CD4-positive, CD25-positive, alpha-beta regulatory T cell (primary cell): ENCODE measurements at regions not wholly inside any gene's neighbourhood (a gene's known extent, or its start where the extent isn't known, plus 50 kb on each side); places are given as distances from the start of the nearest gene placed in this dataset.
A peak's percentile ranks its signal among the peaks of the same experiment; 100 is the strongest.
"Not testable (repeated sequence)": the region's sequence is repeated elsewhere in the genome, so short reads cannot be mapped to it uniquely, and the experiment has no call there.

Source experiments
- ATAC-seq, 2 donors: fragments of 150-1000 bp; cut with Tn5 transposase; one replicate each; pipeline ENCODE4 v1.10.0; 2021; ENCODE audit warnings: low read depth in 2 of 2, moderate number of reproducible peaks in 2 of 2, moderate library complexity in 1 of 2
- DNase-seq, 3 donors: peaks; one replicate each; pipeline versions ENCODE4 v3.0.0 to v3.0.0-alpha.2; 2012 to 2022; ENCODE audit warnings: mixed read lengths in 1 of 3
- H3K27ac ChIP-seq: one replicate; pipeline ENCODE4 v1.7.0; 2013; ENCODE audit warnings: mild to moderate bottlenecking, low read length; ENCODE audit not compliant: insufficient read depth, poor library complexity, severe bottlenecking
- H3K27me3 ChIP-seq: one replicate; pipeline ENCODE4 v1.7.0; 2013; ENCODE audit warnings: low read length; ENCODE audit not compliant: control insufficient read depth, insufficient read depth
- H3K36me3 ChIP-seq: one replicate; pipeline ENCODE4 v1.7.0; 2013; ENCODE audit warnings: mild to moderate bottlenecking, low read length, moderate library complexity; ENCODE audit not compliant: control insufficient read depth, insufficient read depth
- H3K4me1 ChIP-seq: 2 replicates; pipeline ENCODE4 v1.7.0; 2013; ENCODE audit warnings: mild to moderate bottlenecking, low read length; ENCODE audit not compliant: insufficient read depth, control insufficient read depth, poor library complexity, severe bottlenecking
- H3K4me3 ChIP-seq: one replicate; pipeline ENCODE4 v1.7.0; 2013; ENCODE audit warnings: low read depth, mild to moderate bottlenecking, low read length, moderate library complexity
- H3K9me3 ChIP-seq, 2 experiments: 1 replicate in 1 of 2; 2 replicates in 1 of 2; pipeline ENCODE4 v1.7.0; 2013; ENCODE audit warnings: low read length in 2 of 2, mild to moderate bottlenecking in 1 of 2, moderate library complexity in 1 of 2; ENCODE audit not compliant: control insufficient read depth in 2 of 2
- H3K27ac Mint-ChIP-seq, 3 donors: one replicate each; pipeline ENCODE4 v1.8.0; 2020 to 2022; ENCODE audit warnings: mild to moderate bottlenecking in 3 of 3, mixed read lengths in 3 of 3, moderate library complexity in 2 of 3
- H3K27me3 Mint-ChIP-seq: one replicate; pipeline ENCODE4 v1.8.0; 2022; ENCODE audit warnings: mild to moderate bottlenecking, mixed read lengths
- H3K36me3 Mint-ChIP-seq: one replicate; pipeline ENCODE4 v1.8.0; 2020; ENCODE audit warnings: mixed read lengths
- H3K4me1 Mint-ChIP-seq, 4 donors: one replicate each; pipeline ENCODE4 v1.8.0; 2020 to 2022; ENCODE audit warnings: mixed read lengths in 4 of 4, mild to moderate bottlenecking in 1 of 4
- H3K4me3 Mint-ChIP-seq, 4 donors: one replicate each; pipeline ENCODE4 v1.8.0; 2020 to 2022; ENCODE audit warnings: mild to moderate bottlenecking in 4 of 4, mixed read lengths in 4 of 4, moderate library complexity in 3 of 4
- H3K9me3 Mint-ChIP-seq, 7 donors: one replicate each; pipeline ENCODE4 v1.8.0; 2020 to 2022; ENCODE audit warnings: mixed read lengths in 7 of 7, mild to moderate bottlenecking in 3 of 7, moderate library complexity in 2 of 7

GRCh38 chr1:83150479-83150878, 848.5 kb downstream of the TTLL7 start:
- H3K27me3 ChIP-seq, H3K4me1 Mint-ChIP-seq, H3K36me3 Mint-ChIP-seq, H3K27me3 Mint-ChIP-seq, DNase-seq, H3K9me3 Mint-ChIP-seq, H3K4me3 ChIP-seq, H3K36me3 ChIP-seq, H3K4me1 ChIP-seq, H3K4me3 Mint-ChIP-seq, H3K27ac ChIP-seq, H3K9me3 ChIP-seq, ATAC-seq: not testable (repeated sequence)
- H3K27ac Mint-ChIP-seq: peak overlapping the region in 1 of 3 donors; percentile 60

GRCh38 chr1:83145820-83146219, 853.1 kb downstream of the TTLL7 start:
- not testable (repeated sequence) for H3K27ac Mint-ChIP-seq, H3K27ac ChIP-seq, H3K27me3 Mint-ChIP-seq, H3K36me3 Mint-ChIP-seq, DNase-seq, H3K36me3 ChIP-seq, H3K4me1 ChIP-seq, H3K27me3 ChIP-seq, H3K4me1 Mint-ChIP-seq, H3K9me3 Mint-ChIP-seq, H3K9me3 ChIP-seq, H3K4me3 ChIP-seq, H3K4me3 Mint-ChIP-seq
- peak in 1 of 2 donors; percentile 34 for ATAC-seq

- not testable (repeated sequence) for ATAC-seq, H3K9me3 ChIP-seq, H3K4me1 Mint-ChIP-seq, H3K4me1 ChIP-seq, H3K4me3 ChIP-seq, H3K36me3 ChIP-seq, H3K9me3 Mint-ChIP-seq, H3K27me3 Mint-ChIP-seq, DNase-seq, H3K27ac ChIP-seq, H3K4me3 Mint-ChIP-seq, H3K27me3 ChIP-seq, H3K27ac Mint-ChIP-seq, H3K36me3 Mint-ChIP-seq
Measured at GRCh38 chr1:83142802-83143201, 856.1 kb downstream of the TTLL7 start.

GRCh38 chr1:83135524-83136157, 863.3 kb downstream of the TTLL7 start:
- H3K27ac Mint-ChIP-seq, H3K27me3 ChIP-seq, DNase-seq, ATAC-seq, H3K36me3 ChIP-seq, H3K4me1 Mint-ChIP-seq, H3K4me1 ChIP-seq, H3K9me3 ChIP-seq, H3K27me3 Mint-ChIP-seq, H3K36me3 Mint-ChIP-seq, H3K27ac ChIP-seq, H3K9me3 Mint-ChIP-seq, H3K4me3 ChIP-seq, H3K4me3 Mint-ChIP-seq: not testable (repeated sequence)

- H3K27me3 Mint-ChIP-seq: not testable (repeated sequence)
Measured at GRCh38 chr1:83134322-83135014, 864.5 kb downstream of the TTLL7 start.

GRCh38 chr1:83131692-83131955, 867.3 kb downstream of the TTLL7 start:
- H3K4me1 Mint-ChIP-seq: no peaks in the 10 kb centered on the region
- peaks cover 0 to 5% (median 0%) of the 10 kb centered on the region in 7 donors for H3K9me3 Mint-ChIP-seq
- no peaks in the 10 kb centered on the region for H3K36me3 Mint-ChIP-seq
- H3K27ac Mint-ChIP-seq: no peak overlapping the region
- Histone ChIP-seq H3K4me3 (no peak overlapping the region), H3K36me3 (no peaks in the 10 kb centered on the region), H3K9me3 (no peaks in the 10 kb centered on the region), H3K27me3 (no peaks in the 10 kb centered on the region), H3K27ac (no peak overlapping the region), H3K4me1 (no peaks in the 10 kb centered on the region)
- ATAC-seq: no peak
- H3K4me3 Mint-ChIP-seq: no peak overlapping the region
- no peaks in the 10 kb centered on the region for H3K27me3 Mint-ChIP-seq
- no peak for DNase-seq

More at GRCh38 chr1:83134322-83135014, 864.5 kb downstream of the TTLL7 start:
- not testable (repeated sequence) for ATAC-seq, H3K36me3 ChIP-seq, H3K9me3 ChIP-seq, H3K4me3 Mint-ChIP-seq, H3K36me3 Mint-ChIP-seq, H3K4me3 ChIP-seq, DNase-seq, H3K4me1 Mint-ChIP-seq, H3K27me3 ChIP-seq, H3K27ac ChIP-seq, H3K4me1 ChIP-seq, H3K9me3 Mint-ChIP-seq, H3K27ac Mint-ChIP-seq

- H3K9me3 Mint-ChIP-seq: peaks cover 0 to 5% (median 0%) of the 10 kb centered on the region in 7 donors
- H3K36me3 ChIP-seq: no peaks in the 10 kb centered on the region
- H3K9me3 ChIP-seq: no peaks in the 10 kb centered on the region
- no peak overlapping the region for H3K4me3 ChIP-seq
- H3K4me1 ChIP-seq: no peaks in the 10 kb centered on the region
- no peaks in the 10 kb centered on the region for H3K27me3 Mint-ChIP-seq
- no peak overlapping the region for H3K27ac ChIP-seq
- H3K4me3 Mint-ChIP-seq: no peak overlapping the region
- ATAC-seq (no peak), DNase-seq (no peak)
- no peaks in the 10 kb centered on the region for H3K36me3 Mint-ChIP-seq
- H3K27me3 ChIP-seq: no peaks in the 10 kb centered on the region
- no peaks in the 10 kb centered on the region for H3K4me1 Mint-ChIP-seq
- H3K27ac Mint-ChIP-seq: no peak overlapping the region
Measured at GRCh38 chr1:83130886-83131691, 867.8 kb downstream of the TTLL7 start.

- H3K36me3 ChIP-seq: no peaks in the 10 kb centered on the region
- no peak for ATAC-seq
- H3K27me3 Mint-ChIP-seq: no peaks in the 10 kb centered on the region
- H3K27ac Mint-ChIP-seq: no peak overlapping the region
- no peak for DNase-seq
- H3K4me3 Mint-ChIP-seq: no peak overlapping the region
- H3K36me3 Mint-ChIP-seq: no peaks in the 10 kb centered on the region
- H3K4me1 Mint-ChIP-seq: no peaks in the 10 kb centered on the region
- H3K9me3 Mint-ChIP-seq: peaks cover 0 to 6% (median 0%) of the 10 kb centered on the region in 7 donors
- no peak overlapping the region for H3K27ac ChIP-seq
- no peaks in the 10 kb centered on the region for H3K9me3 ChIP-seq
- no peaks in the 10 kb centered on the region for H3K27me3 ChIP-seq
- no peaks in the 10 kb centered on the region for H3K4me1 ChIP-seq
- H3K4me3 ChIP-seq: no peak overlapping the region
Measured at GRCh38 chr1:83129107-83129506, 869.8 kb downstream of the TTLL7 start.
